HG03571 (cell line): ENCODE measurements at regions not wholly inside any gene's neighbourhood (a gene's known extent, or its start where the extent isn't known, plus 50 kb on each side); places are given as distances from the start of the nearest gene placed in this dataset.

Experiments used
- ATAC-seq: cut with Tn5 transposase; IDR thresholded peaks from one replicate; pipeline ENCODE4 v1.9.1; 2021; ENCODE audit not compliant: unreplicated experiment

DNA sequence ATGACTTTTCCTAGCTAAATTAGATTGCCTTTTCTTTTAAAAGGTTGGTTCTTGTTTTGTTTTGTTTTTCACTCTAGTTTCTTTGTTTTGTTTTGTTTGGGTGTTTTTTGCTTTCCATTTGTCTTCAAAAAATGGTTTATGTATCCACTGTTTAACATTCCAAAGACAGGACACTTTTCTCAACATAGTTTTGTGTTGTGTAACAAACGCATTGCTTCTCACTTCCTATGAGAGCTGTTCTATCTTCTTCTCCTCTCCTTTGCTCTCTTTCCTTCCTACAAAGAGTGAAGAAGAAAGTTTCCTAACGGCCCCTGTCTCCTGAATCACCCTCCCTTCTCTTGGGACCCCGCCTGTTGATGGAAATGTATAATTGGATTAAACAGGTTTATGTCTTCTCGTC is 539.7 kb downstream of the ACTL7B start:
- ATAC-seq, result no peak

DNA sequence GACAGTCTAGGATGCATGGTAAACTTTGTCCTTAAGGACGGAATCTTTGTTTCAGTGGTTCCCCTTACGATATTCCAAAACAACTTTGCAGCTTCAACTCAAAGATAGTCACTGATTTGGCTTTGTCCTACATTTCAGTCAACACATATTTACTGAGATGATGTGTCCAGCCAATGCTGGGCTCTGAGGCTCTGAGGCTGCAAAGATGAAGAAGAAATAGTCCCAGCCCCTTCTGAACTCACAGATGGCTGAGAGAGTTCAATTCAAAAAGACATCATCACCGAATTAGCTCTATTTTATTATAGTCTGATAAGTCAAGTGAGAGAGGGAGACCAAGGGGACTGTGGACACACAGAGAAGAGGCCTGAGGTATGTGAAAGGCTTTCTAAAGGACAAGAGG is 544.0 kb downstream of the ACTL7B start:
- no peak for ATAC-seq

DNA sequence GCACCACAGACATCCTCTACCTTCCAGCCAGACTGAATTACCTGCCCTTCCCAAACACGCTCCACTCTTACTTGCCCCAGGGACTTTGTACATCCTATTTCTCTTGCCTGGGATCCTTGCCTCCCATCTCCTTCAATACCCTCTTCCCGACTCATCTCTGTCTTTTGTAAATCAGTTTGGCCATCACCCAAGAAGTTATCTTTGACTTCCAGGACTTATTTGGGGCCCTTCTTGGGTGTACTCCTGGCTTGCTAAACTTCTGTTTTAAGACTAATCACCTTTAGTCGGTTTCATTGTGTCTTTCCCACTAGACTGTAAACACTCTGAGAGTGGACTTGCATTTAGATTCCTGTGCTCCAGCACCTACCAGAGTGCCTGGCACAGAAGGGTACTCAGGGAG is 545.6 kb downstream of the ACTL7B start:
- ATAC-seq, result no peak

- ATAC-seq, result no peak
Observed at GRCh38 chr9:108300306-108301287, 555.2 kb downstream of the ACTL7B start.

DNA sequence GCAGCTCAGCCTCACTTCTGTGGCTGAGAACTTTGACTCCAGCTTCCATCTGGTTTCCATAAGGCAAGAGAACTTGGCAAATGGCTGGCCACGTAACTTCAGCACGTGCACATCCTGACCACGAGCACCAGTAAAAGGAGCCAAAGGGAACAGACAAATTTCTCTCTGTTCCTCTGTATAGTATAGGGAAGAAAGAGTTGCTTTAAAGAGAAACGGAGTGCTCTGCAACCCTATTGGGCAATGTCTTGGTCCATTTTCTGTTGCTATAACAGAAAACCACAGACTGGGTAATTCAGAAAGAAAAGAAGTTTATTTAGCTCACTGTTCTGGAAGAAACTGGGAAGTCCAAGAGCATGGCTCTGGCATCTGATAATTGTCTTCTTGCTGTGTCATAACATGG is 558.7 kb downstream of the ACTL7B start:
- ATAC-seq, result no peak

GRCh38 chr9:108296056-108296455 is 559.7 kb downstream of the ACTL7B start:
- no peak for ATAC-seq

GRCh38 chr9:108291586-108291932 is 564.2 kb downstream of the ACTL7B start:
- no peak for ATAC-seq

DNA sequence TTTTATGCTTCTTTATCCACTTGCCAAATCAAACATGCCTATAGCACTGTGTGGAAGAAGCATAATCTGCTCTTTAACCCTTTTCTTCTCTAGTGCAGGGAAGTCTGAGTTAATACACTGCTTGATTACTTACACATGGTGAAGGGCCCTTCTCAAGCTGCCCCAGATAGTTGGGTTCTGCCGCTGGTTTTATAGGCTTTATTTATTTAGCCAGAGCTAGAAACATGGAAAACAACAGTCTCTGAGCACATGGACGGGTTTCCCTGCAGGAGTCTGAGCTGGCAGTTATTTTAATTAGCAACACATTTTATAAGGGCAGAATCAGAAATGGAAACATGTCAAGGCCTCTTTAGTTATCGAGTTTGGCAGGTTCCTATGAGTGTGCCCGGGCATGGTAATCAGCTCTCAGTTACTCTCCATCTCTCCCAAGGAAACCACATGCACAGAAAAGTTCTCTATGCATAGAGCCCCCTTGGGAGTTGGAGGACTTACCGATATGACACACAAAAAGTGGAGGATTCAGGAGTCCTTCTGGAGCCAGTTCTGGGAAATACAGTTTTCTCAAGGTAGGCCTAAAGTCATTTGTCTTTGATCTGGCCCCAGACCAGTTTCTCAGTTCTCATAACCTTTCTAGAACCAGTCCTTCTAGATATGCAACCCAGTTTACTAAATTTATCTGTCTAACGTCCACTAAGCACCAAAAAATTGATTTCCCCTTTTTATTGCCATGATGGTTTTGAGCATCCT is 564.8 kb downstream of the ACTL7B start:
- ATAC-seq, result no peak

- no peak for ATAC-seq
Observed at GRCh38 chr9:108286638-108287206, 569.1 kb downstream of the ACTL7B start.

DNA sequence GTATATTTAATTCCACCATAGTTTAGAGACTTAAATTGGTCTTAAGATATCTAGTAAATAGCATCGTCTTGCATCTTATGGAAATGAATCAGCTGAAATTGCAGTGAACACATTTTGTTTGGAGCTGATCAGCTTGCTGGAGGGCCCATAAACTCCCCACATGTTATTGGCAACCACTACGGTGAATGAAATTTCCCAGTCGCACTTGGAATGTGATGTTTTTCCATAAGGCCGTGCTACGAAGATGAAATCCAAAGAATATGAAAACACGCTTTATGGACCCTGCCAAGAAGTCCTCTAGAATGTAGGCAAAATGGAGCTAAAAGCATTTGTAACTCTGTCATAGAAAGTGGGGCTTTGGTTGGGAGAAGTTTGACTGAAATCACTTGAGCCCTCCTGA is 572.1 kb downstream of the ACTL7B start:
- ATAC-seq, result no peak

DNA sequence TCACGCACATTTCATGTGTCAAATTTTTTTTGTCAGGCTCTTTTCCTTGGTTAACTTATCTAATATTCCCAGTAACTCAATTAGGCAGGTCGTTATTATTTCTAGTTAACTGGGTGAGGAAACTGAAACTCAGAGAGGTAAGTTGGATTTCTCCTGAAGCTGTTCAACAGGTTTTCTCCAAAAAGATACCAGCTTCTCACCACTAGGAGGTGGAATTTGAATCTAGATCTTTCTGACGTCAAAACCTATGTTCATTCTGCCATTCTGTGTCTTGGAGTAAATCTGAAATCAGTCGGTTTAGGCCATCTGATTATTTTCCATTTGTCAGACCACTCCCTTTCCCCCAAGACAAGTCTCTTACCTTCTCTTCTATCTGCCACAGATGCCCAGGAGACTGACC is 572.9 kb downstream of the ACTL7B start:
- no peak for ATAC-seq

- ATAC-seq, result no peak
Observed at GRCh38 chr9:108281696-108282095, 574.1 kb downstream of the ACTL7B start.

- no peak for ATAC-seq
Observed at GRCh38 chr9:108278341-108278740, 577.4 kb downstream of the ACTL7B start.

- no peak for ATAC-seq
Observed at GRCh38 chr9:108277216-108277615, 578.6 kb downstream of the ACTL7B start.

DNA sequence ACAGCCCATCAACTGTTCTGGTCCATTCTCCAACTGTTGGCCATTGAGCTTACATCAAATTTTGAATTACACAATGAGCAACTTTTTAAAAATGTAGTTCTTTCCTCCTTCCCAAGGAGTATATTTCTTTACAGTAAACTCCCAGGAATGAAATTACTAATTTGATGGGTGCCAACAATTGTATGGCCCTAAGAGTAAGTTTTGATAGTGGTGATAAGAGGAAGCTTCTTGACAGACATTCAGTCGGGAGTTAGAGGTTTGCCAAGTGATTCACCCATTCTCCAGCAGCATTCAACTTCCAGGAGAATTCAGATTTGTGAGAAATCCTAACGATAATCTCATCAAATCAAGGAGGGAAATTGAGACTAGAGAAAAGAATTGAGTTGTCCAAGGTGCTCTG is 579.9 kb downstream of the ACTL7B start:
- no peak for ATAC-seq

DNA sequence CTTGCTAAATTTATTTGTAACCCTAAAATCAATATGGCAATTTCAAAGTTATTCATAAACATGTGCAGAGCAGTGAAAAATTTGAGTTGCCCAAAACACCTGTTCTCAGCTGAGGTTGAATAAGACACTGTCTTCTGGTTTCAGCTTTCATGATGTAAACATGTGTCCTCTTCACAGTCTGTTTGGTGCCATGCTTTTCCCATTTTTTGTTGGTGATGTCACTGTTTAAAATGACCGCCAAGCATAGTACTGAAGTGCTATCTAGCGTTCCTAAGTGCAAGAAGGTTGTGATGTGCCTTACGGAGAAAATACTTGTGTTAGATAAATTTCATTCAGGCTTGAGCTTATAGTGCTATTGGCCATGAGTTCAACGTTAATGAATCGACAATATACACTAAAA is 580.8 kb downstream of the ACTL7B start:
- ATAC-seq, result no peak

- ATAC-seq, result no peak
Observed at GRCh38 chr9:108273988-108274387, 581.8 kb downstream of the ACTL7B start.

GRCh38 chr9:108272349-108272899 is 583.4 kb downstream of the ACTL7B start:
- ATAC-seq, result no peak

DNA sequence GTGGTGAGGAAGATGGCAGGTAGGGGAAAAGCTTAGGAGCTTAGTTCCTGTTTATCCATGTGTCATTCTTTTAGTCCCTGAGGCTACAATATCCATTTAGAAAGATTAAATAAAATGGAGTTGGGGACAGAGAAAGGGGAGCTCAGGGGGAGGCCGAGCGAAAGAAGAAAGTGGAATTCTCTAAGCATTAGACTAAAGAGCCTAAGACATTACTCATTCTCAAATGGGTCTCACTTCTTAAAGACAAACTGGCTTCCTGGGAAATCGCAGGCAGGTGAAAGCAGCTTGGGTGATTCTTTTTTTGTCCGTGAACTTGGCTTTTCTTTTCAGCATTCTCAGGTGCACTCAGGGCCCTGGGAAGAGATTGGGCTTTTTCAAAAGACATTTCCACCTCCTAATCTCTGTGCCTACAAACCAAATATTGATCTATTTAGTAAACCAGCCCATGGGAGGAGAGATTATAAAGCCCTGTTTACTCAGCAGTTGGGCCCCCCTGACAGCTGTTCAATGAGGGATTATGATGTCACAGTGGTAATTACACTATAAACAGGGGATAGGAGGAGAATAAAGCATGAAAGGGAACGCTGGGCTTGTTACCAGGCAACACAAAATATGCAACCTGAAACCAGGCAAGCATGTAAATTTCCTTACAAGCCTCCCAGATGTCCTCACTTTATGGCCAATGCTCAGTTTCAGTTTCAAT is 584.0 kb downstream of the ACTL7B start:
- ATAC-seq, result no peak

DNA sequence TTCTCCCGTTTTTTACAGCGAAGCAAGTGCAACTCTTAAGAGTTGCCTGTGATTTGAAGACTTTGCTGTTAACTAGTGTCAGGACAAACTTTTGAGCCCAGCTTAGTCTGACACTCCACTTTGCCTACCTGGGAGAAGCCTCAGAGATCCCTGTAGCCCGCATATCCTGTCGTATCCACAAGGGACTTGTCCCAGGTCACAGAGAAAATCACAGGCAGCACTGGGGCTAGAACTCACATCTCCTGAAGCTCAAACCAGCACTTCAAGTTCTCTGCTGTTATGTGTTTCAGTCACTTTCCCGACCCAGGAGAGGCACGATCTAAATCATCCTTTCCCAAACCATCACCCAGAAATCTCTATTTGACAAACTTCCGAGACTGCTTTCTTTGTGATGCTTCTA is 584.5 kb downstream of the ACTL7B start:
- ATAC-seq, result no peak

- ATAC-seq, result no peak
Observed at GRCh38 chr9:108270561-108270960, 585.2 kb downstream of the ACTL7B start.
